Endothelial cell of umbilical vein (primary cell): ENCODE measurements at regions not wholly inside any gene's neighbourhood (a gene's known extent, or its start where the extent isn't known, plus 50 kb on each side); places are given as distances from the start of the nearest gene placed in this dataset.

Experiments
- BruUV-seq: library from RNA; stranded (reverse); fragments of 400-500 nt; replicated peaks from 2 replicates; lab custom pipeline; 2021; lab: Mats Ljungman, UMichigan
- CTCF ChIA-PET: fragments of 300-600, 350-600 bp; sonication (Branson Sonifier 250); formaldehyde crosslinking; loops from one replicate; lab custom pipeline; 2021; ENCODE audit warnings: antibody characterized with exemption, inconsistent platforms; lab: Charles Lee
- POLR2A ChIA-PET: fragments of 300-600, 350-600 bp; sonication (Branson Sonifier 250); formaldehyde crosslinking; loops from one replicate; lab custom pipeline; 2021; ENCODE audit warnings: antibody characterized with exemption, inconsistent platforms; lab: Charles Lee
- DNase-seq: peaks from one replicate; pipeline ENCODE4 v3.0.0-alpha.2; 2011; ENCODE audit warnings: low read depth, low spot score
- FAIRE-seq: peaks from 2 replicates; lab custom pipeline; 2011; peaks lifted over from hg19 to GRCh38; lab: Jason Lieb, UNC
- H2AFZ ChIP-seq: 2 replicates; pipeline ENCODE4 v1.6.0; 2012; ENCODE audit warnings: low read depth, low read length, control low read depth, inconsistent platforms
- H3K27ac ChIP-seq: 2 replicates; pipeline ENCODE4 v1.5.1; 2011; ENCODE audit warnings: low read depth, mild to moderate bottlenecking, control low read depth, low read length, moderate library complexity; ENCODE audit not compliant: insufficient read depth
- H3K27me3 ChIP-seq, 2 experiments: 2 replicates each; pipeline versions ENCODE4 v1.6.0 to v1.6.1; 2011; ENCODE audit warnings: low read length in 2 of 2, mixed read lengths in 1 of 2; ENCODE audit not compliant: control insufficient read depth in 2 of 2, insufficient read depth in 2 of 2
- H3K36me3 ChIP-seq, 2 experiments: 2 replicates in 1 of 2; 3 replicates in 1 of 2; pipeline ENCODE4 v1.5.1; 2011; ENCODE audit warnings: low read length in 2 of 2, mild to moderate bottlenecking in 1 of 2, moderate library complexity in 1 of 2; ENCODE audit not compliant: control insufficient read depth in 2 of 2, insufficient read depth in 2 of 2; ENCODE audit errors: extremely low read depth in 1 of 2
- H3K4me1 ChIP-seq: 3 replicates; pipeline ENCODE4 v1.5.1; 2011; ENCODE audit warnings: mild to moderate bottlenecking, low read length; ENCODE audit not compliant: control insufficient read depth, insufficient read depth; ENCODE audit errors: extremely low read depth
- H3K4me2 ChIP-seq: 2 replicates; pipeline ENCODE4 v1.6.1; 2011; ENCODE audit warnings: low read length, control low read depth, mixed read lengths; ENCODE audit not compliant: insufficient read depth
- H3K4me3 ChIP-seq, 3 experiments: fragments of 200-600 bp in 1 of 3; sonication (generic), shearing (Covaris generic) in 1 of 3; replicated peaks in 1 of 3; 2 replicates each; pipeline ENCODE4 v1.5.1; 2011 to 2016; ENCODE audit warnings: control low read depth in 3 of 3, low read length in 3 of 3, mild to moderate bottlenecking in 2 of 3, inconsistent platforms in 1 of 3, low read depth in 1 of 3, moderate library complexity in 1 of 3; ENCODE audit not compliant: insufficient read depth in 1 of 3
- H3K79me2 ChIP-seq: 2 replicates; pipeline ENCODE4 v1.6.0; 2012; ENCODE audit warnings: low read length, inconsistent platforms; ENCODE audit not compliant: control insufficient read depth, insufficient read depth
- H3K9ac ChIP-seq: replicated peaks from 2 replicates; pipeline ENCODE3; 2011; ENCODE audit warnings: low read length, control low read depth; ENCODE audit not compliant: insufficient read depth; ENCODE audit errors: extremely low read depth
- H3K9me1 ChIP-seq: replicated peaks from 3 replicates; pipeline ENCODE4 v1.6.0; 2011; ENCODE audit warnings: mild to moderate bottlenecking, low read length; ENCODE audit not compliant: control insufficient read depth, insufficient read depth; ENCODE audit errors: extremely low read depth
- H3K9me3 ChIP-seq: replicated peaks from 2 replicates; pipeline ENCODE4 v1.5.1; 2012; ENCODE audit warnings: low read length, inconsistent platforms; ENCODE audit not compliant: control insufficient read depth, insufficient read depth
- H4K20me1 ChIP-seq: replicated peaks from 2 replicates; pipeline ENCODE3; 2011; ENCODE audit warnings: mild to moderate bottlenecking, low read length; ENCODE audit not compliant: control insufficient read depth, insufficient read depth; ENCODE audit errors: extremely low read depth
- CTCF ChIP-seq, 2 donors: IDR thresholded peaks; 1 replicate in 1 of 2; 2 replicates in 1 of 2; pipeline ENCODE4 v1.5.1; 2011; ENCODE audit warnings: low read length in 2 of 2, mild to moderate bottlenecking in 2 of 2, moderate library complexity in 2 of 2, control low read depth in 1 of 2, inconsistent platforms in 1 of 2, low read depth in 1 of 2; ENCODE audit not compliant: insufficient read depth in 1 of 2; ENCODE audit errors: extremely low read depth in 1 of 2
- EZH2 ChIP-seq: IDR thresholded peaks from 2 replicates; pipeline ENCODE4 v1.6.1; 2012; ENCODE audit warnings: borderline replicate concordance, low read depth, mild to moderate bottlenecking, moderate library complexity, low read length, inconsistent platforms; ENCODE audit not compliant: severe bottlenecking
- FOS ChIP-seq: IDR thresholded peaks from 2 replicates; pipeline ENCODE4 v1.6.1; 2011; ENCODE audit warnings: mild to moderate bottlenecking, low read length, moderate library complexity, borderline replicate concordance; ENCODE audit not compliant: insufficient read depth
- GATA2 ChIP-seq: IDR thresholded peaks from 2 replicates; pipeline ENCODE4 v1.7.0; 2011; ENCODE audit warnings: low read depth, mild to moderate bottlenecking, moderate library complexity, mixed read lengths, low read length; ENCODE audit not compliant: insufficient read length, insufficient read depth
- JUN ChIP-seq: IDR thresholded peaks from 2 replicates; pipeline ENCODE4 v1.6.1; 2011; ENCODE audit warnings: borderline replicate concordance, low read depth; ENCODE audit not compliant: insufficient read length, insufficient read depth
- MAX ChIP-seq: IDR thresholded peaks from 2 replicates; pipeline ENCODE4 v1.6.1; 2011; ENCODE audit not compliant: insufficient read depth, insufficient read length
- MYC ChIP-seq: IDR thresholded peaks from one replicate; pipeline ENCODE4 v1.6.1; 2011; ENCODE audit warnings: mild to moderate bottlenecking, low read depth, low read length
- POLR2A ChIP-seq: IDR thresholded peaks from 2 replicates; pipeline ENCODE4 v1.6.1; 2012; ENCODE audit warnings: low read depth, mild to moderate bottlenecking, control low read depth, low read length
- POLR2AphosphoS5 ChIP-seq: IDR thresholded peaks from 2 replicates; pipeline ENCODE4 v1.6.1; 2012; ENCODE audit warnings: low read depth, mild to moderate bottlenecking, control low read depth, low read length, moderate library complexity; ENCODE audit not compliant: insufficient read depth
- dilution Hi-C: fragments of 300-500 bp; cut with MboI; formaldehyde crosslinking; loops from one replicate; pipeline ENCODE4 v1.15.0; 2019; ENCODE audit warnings: low sequenced_read_pairs; ENCODE audit not compliant: extremely low pct_ligation_motif_present
- intact Hi-C: fragments of 100-400 bp; cut with micrococcal nuclease; formaldehyde crosslinking; loops from one replicate; pipeline ENCODE4 v1.10.0; 2022

- H3K4me2 ChIP-seq: no peak overlapping the region
- peaks cover 0 to under 1% of the 10 kb centered on the region in 2 experiments for H3K27me3 ChIP-seq
- BruUV-seq: no TSS peak
- H3K36me3 ChIP-seq: no peaks in the 10 kb centered on the region
- dilution Hi-C loops (no loop called here), intact Hi-C loops (no loop called here)
- peak; percentile 77 for FAIRE-seq
- peak; percentile 41 for DNase-seq
- H3K79me2 ChIP-seq: no peaks in the 10 kb centered on the region
- H3K27ac ChIP-seq: no peak overlapping the region
- H3K9me3 ChIP-seq: no peaks in the 10 kb centered on the region
- no peak overlapping the region for H3K9ac ChIP-seq
- no peak for TF ChIP-seq POLR2AphosphoS5
- TF ChIP-seq MAX: no peak
- TF ChIP-seq GATA2: peak; percentile 62
- no peak for TF ChIP-seq EZH2
- no peak for TF ChIP-seq JUN
- no peak overlapping the region for H2AFZ ChIP-seq
- ChIA-PET POLR2A (no interaction called here), CTCF (interaction anchor here (1.3 to 1.5 kb wide), 2 partner anchors 15 to 23 kb away, joined by 6 to 7 read pairs; no protein-coding TSS in a partner anchor)
- no peaks in the 10 kb centered on the region for H3K9me1 ChIP-seq
- peaks cover 8% of the 10 kb centered on the region for H3K4me1 ChIP-seq
- H4K20me1 ChIP-seq: no peaks in the 10 kb centered on the region
- no peak overlapping the region for H3K4me3 ChIP-seq
Measured at GRCh38 chr1:112322018-112322417, 74.0 kb upstream of the CTTNBP2NL start.

- no TSS peak for BruUV-seq
- CTCF ChIA-PET: interaction anchor here (1.3 to 1.5 kb wide), 2 partner anchors 14 to 25 kb away, joined by 6 to 7 read pairs; no protein-coding TSS in a partner anchor
Measured at GRCh38 chr1:112322983-112323678, 72.9 kb upstream of the CTTNBP2NL start.

More at GRCh38 chr1:112322983-112323678, 72.9 kb upstream of the CTTNBP2NL start:
- intact Hi-C loops: no loop called here
- H4K20me1 ChIP-seq: no peaks in the 10 kb centered on the region
- no peaks in the 10 kb centered on the region for H3K9me1 ChIP-seq
- POLR2A ChIA-PET: no interaction called here
- FAIRE-seq: no peak
- dilution Hi-C loops: no loop called here
- no peaks in the 10 kb centered on the region for H3K79me2 ChIP-seq
- H3K9ac ChIP-seq: no peak overlapping the region
- H2AFZ ChIP-seq: no peak overlapping the region
- no peaks in the 10 kb centered on the region for H3K36me3 ChIP-seq
- H3K27me3 ChIP-seq: peaks cover 0 to 9% of the 10 kb centered on the region in 2 experiments
- no peaks in the 10 kb centered on the region for H3K9me3 ChIP-seq
- TF ChIP-seq EZH2 (no peak), POLR2AphosphoS5 (no peak), GATA2 (no peak), MYC (no peak), CTCF (IDR thresholded peaks at IDR 0.05; ENCODE audit: extremely low read depth in 1 of 2, insufficient read depth in 1 of 2, low read depth in 1 of 2, low read length in 2 of 2) (no peak), POLR2A (no peak), FOS (no peak), JUN (no peak), MAX (no peak)
- no peak for DNase-seq
- no peak overlapping the region for H3K27ac ChIP-seq
- no peak overlapping the region for H3K4me3 ChIP-seq
- H3K4me1 ChIP-seq: peaks cover 8% of the 10 kb centered on the region
- no peak overlapping the region for H3K4me2 ChIP-seq
